ENCODE measurements at regions not wholly inside any gene's neighbourhood (a gene's known extent, or its start where the extent isn't known, plus 50 kb on each side); places are given as distances from the start of the nearest gene placed in this dataset.

DNA sequence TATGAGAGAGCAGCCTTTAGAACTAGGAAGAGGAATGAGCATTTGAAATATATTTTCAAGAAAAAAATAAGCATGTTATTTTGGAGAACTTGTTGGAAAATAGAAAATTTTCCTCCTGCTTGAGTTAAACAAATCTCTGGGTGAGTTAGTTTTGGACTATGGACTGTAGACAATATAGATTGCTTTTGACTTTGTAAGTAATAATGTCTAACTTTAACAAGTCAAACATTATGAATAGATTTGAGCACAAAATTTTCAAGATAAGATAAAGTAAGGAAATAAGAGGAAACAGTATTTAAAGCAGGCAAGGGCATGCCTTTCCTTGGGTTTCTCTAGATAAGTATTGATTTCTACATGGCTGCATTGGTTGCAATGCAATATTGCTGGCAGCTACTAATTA lies 360.8 kb downstream of the LMO4 start:
- H3K27ac ChIP-seq (ENCODE audit: low read depth, low read length, severe bottlenecking) = no peak overlapping the region
- no peaks in the 10 kb centered on the region for H3K36me3 ChIP-seq (ENCODE audit: control insufficient read depth, insufficient read depth, low read length)

DNA sequence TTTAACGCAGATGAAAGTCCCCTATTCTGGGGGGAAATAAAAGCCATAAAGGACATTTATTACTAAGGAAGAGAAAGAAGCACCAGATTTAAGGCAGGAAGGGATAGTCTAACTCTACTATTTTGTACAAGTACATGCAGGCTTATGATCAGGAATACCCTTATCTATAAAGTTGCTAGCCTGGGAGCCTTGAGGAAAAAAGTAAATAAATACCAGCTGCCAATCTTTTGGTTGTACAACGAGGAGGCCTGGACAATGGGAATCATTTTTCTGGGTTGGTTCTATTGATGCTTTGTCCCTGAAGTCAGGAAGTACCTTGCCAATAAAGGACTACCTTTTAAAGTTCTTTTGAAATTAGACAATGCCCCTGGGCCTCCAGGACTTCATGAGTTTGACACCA lies 367.8 kb downstream of the LMO4 start:
- H3K27ac ChIP-seq (ENCODE audit: low read depth, low read length, severe bottlenecking) = no peak overlapping the region
- no peaks in the 10 kb centered on the region for H3K36me3 ChIP-seq (ENCODE audit: control insufficient read depth, insufficient read depth, low read length)
- no peaks in the 10 kb centered on the region for H3K9me3 ChIP-seq (ENCODE audit: control insufficient read depth, low read length)
- WGBS, 2 experiments (ENCODE audit: insufficient coverage in 2 of 2) = 89% methylated on average over 1 of the region's 2 CpGs; no CpG with 5 or more reads in 1 of the 2 experiments
- H3K4me3 ChIP-seq (ENCODE audit: extremely low read depth, insufficient read depth, low read length, poor library complexity, severe bottlenecking) = no peak overlapping the region
- no peaks in the 10 kb centered on the region for H3K4me1 ChIP-seq (ENCODE audit: control insufficient read depth, insufficient read depth, low read length, poor library complexity, severe bottlenecking)

More for the DNA sequence above, 360.8 kb downstream of the LMO4 start:
- no peak overlapping the region for H3K4me3 ChIP-seq (ENCODE audit: extremely low read depth, insufficient read depth, low read length, poor library complexity, severe bottlenecking)
- H3K9me3 ChIP-seq (ENCODE audit: control insufficient read depth, low read length) = no peaks in the 10 kb centered on the region
- H3K4me1 ChIP-seq (ENCODE audit: control insufficient read depth, insufficient read depth, low read length, poor library complexity, severe bottlenecking) = peaks cover 5% of the 10 kb centered on the region

DNA sequence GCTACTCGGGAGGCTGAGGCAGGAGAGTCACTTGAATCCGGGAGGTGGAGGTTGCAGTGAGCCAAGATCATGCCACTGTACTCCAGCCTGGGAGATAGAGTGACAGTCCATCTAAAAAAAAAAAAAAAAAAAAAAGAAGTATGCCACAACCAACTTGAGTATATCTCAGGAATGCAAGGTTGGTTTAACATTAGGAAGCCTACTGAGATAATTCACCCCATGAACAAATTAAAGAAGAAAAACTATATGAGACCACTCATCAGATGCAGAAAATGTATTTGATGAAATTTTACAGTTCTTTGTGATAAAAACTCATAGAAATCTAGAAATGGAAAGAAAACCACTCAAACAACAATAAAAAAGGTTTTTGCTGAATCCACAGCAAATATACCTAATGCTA lies 373.8 kb downstream of the LMO4 start:
- no peak overlapping the region for H3K27ac ChIP-seq (ENCODE audit: low read depth, low read length, severe bottlenecking)
- WGBS, 2 experiments (ENCODE audit: insufficient coverage in 2 of 2) = 90% methylated on average over 2 of the region's 2 CpGs; no CpG with 5 or more reads in 1 of the 2 experiments
- H3K36me3 ChIP-seq (ENCODE audit: control insufficient read depth, insufficient read depth, low read length) = no peaks in the 10 kb centered on the region
- H3K4me1 ChIP-seq (ENCODE audit: control insufficient read depth, insufficient read depth, low read length, poor library complexity, severe bottlenecking) = no peaks in the 10 kb centered on the region
- H3K9me3 ChIP-seq (ENCODE audit: control insufficient read depth, low read length) = no peaks in the 10 kb centered on the region
- H3K4me3 ChIP-seq (ENCODE audit: extremely low read depth, insufficient read depth, low read length, poor library complexity, severe bottlenecking) = no peak overlapping the region

DNA sequence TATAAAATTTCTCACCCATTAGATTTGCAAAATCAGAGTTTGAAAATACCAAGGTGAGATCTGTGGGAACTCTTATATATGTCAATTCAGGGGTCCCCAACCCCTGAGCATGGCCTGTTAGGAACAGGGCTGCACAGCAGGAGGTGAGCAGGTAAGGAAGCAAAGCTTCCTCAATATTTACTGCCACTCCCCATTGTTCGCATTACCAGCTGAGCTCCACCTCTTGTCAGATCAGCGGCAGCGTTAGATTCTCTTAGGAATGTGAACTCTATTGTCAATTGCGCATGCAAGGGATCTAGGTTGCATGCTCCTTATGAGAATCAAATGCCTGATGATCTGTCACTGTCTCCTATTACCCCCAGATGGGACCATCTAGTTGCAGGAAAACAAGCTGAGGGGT lies 376.6 kb downstream of the LMO4 start:
- WGBS, 2 experiments (ENCODE audit: insufficient coverage in 2 of 2) = 92 to 96% methylated on average over 4 of the region's 4 CpGs
- Histone ChIP-seq H3K36me3 (ENCODE audit: control insufficient read depth, insufficient read depth, low read length) (no peaks in the 10 kb centered on the region), H3K4me3 (ENCODE audit: extremely low read depth, insufficient read depth, low read length, poor library complexity, severe bottlenecking) (no peak overlapping the region), H3K27ac (ENCODE audit: low read depth, low read length, severe bottlenecking) (no peak overlapping the region), H3K9me3 (ENCODE audit: control insufficient read depth, low read length) (no peaks in the 10 kb centered on the region), H3K4me1 (ENCODE audit: control insufficient read depth, insufficient read depth, low read length, poor library complexity, severe bottlenecking) (no peaks in the 10 kb centered on the region)

DNA sequence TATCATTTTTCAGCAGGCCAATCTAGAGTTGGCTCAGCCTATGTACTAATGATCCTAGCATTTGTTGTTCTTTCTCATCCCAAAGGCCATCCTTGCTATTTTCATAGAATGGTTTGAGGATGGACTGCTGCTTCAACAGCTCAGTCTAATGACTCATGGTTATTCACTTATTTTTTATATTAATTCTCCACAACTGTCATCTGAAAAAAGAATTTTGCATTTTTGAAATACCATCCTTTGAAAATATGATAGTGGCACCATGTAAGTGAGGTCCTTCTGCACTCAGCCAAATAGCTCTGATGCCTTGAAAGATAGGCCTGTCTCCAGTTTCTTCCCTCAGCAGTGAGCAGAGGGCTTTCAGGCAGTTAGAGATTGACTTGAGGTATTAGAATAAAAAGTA lies 377.5 kb downstream of the LMO4 start:
- H3K4me1 ChIP-seq (ENCODE audit: control insufficient read depth, insufficient read depth, low read length, poor library complexity, severe bottlenecking) = no peaks in the 10 kb centered on the region
- H3K9me3 ChIP-seq (ENCODE audit: control insufficient read depth, low read length) = no peaks in the 10 kb centered on the region
- H3K4me3 ChIP-seq (ENCODE audit: extremely low read depth, insufficient read depth, low read length, poor library complexity, severe bottlenecking) = no peak overlapping the region
- no peaks in the 10 kb centered on the region for H3K36me3 ChIP-seq (ENCODE audit: control insufficient read depth, insufficient read depth, low read length)
- no peak overlapping the region for H3K27ac ChIP-seq (ENCODE audit: low read depth, low read length, severe bottlenecking)

DNA sequence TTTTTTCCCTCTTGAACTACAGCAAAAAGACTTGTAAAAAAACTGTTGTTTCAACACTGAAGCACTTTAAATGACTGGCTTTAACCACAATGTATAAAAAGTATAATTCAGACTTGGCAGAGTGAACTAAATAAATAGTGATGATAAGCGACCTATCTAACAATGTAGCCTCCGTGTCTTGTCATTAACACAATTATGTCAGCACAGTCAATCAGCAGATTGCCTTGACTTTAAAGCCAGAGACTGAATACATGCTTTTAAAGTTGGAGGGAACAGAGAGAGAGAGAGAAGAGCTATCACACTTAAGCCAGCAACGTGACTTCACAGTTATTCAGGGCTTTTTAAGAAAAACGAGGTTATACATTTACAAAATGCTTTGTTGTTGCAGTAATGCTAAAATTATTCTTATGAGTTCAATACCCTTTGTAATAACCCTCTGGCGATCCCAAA lies 378.1 kb downstream of the LMO4 start:
- H3K27ac ChIP-seq (ENCODE audit: low read depth, low read length, severe bottlenecking) = no peak overlapping the region
- WGBS, 2 experiments (ENCODE audit: insufficient coverage in 2 of 2) = 87% methylated on average over 3 of the region's 5 CpGs; no CpG with 5 or more reads in 1 of the 2 experiments
- no peaks in the 10 kb centered on the region for H3K9me3 ChIP-seq (ENCODE audit: control insufficient read depth, low read length)
- H3K4me1 ChIP-seq (ENCODE audit: control insufficient read depth, insufficient read depth, low read length, poor library complexity, severe bottlenecking) = no peaks in the 10 kb centered on the region
- no peaks in the 10 kb centered on the region for H3K36me3 ChIP-seq (ENCODE audit: control insufficient read depth, insufficient read depth, low read length)
- H3K4me3 ChIP-seq (ENCODE audit: extremely low read depth, insufficient read depth, low read length, poor library complexity, severe bottlenecking) = no peak overlapping the region

DNA sequence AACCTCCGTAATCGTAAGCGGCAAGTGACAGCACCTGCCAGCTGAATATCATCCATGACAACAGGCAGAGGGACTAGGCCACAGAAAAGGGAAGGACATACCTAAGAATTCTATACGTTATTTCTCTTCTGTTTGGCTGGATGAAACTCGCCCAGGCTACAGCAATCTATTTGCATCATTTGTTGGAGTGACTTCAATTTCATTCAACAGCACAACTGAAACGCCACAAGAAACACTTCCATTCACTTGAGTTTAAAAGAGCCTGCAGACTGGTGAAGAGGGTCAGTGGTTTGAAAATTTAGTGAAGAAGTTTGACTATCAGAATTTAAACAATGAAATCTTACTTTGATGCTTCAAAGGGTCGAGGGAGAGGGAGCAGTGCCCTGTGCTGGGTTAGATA lies 378.7 kb downstream of the LMO4 start:
- Histone ChIP-seq H3K36me3 (ENCODE audit: control insufficient read depth, insufficient read depth, low read length) (no peaks in the 10 kb centered on the region), H3K27ac (ENCODE audit: low read depth, low read length, severe bottlenecking) (no peak overlapping the region), H3K4me3 (ENCODE audit: extremely low read depth, insufficient read depth, low read length, poor library complexity, severe bottlenecking) (no peak overlapping the region), H3K4me1 (ENCODE audit: control insufficient read depth, insufficient read depth, low read length, poor library complexity, severe bottlenecking) (peaks cover 3% of the 10 kb centered on the region), H3K9me3 (ENCODE audit: control insufficient read depth, low read length) (no peaks in the 10 kb centered on the region)
- WGBS, 2 experiments (ENCODE audit: insufficient coverage in 2 of 2) = 86 to 100% methylated on average over 3 of the region's 7 CpGs

DNA sequence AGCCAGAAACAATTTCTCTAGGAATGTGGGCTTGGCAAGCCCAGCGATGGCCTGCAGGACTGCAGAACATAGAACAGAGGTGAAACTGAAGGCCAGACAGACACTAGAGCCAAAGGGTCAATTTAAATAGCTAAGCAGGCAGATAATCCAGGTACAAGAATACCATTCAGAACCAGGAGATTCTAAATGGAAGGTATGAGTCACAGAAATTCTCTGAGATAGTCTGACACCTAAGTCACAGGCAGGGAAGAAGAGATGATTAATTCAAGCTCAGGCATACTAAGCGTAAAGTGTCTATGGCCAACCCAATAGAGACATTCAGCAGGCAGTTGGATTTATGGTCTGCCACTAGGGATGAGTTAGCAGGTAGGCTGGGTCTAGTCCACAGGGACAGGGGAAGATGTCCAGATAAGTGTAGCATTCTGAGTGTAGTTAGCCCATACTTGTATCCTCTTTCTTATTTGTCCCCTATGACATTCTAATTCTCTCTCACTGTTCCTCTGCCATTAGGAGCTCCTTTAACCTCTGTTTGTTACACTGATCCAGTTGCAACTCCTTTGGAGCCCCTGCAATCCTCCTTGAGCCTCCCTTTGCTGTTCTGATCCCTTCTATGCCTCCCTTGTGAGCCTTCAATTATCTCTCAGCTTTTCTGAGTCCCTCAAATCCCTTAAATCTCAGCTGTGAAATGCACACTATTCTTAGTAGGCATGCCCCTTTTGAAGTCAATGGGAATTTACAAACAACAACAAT lies 383.8 kb downstream of the LMO4 start:
- H3K27ac ChIP-seq (ENCODE audit: low read depth, low read length, severe bottlenecking) = peak overlapping the region; percentile 55
- 100% methylated on average over 1 of the region's 2 CpGs for WGBS, 2 experiments (ENCODE audit: insufficient coverage in 2 of 2)
- H3K9me3 ChIP-seq (ENCODE audit: control insufficient read depth, low read length) = no peaks in the 10 kb centered on the region
- no peak overlapping the region for H3K4me3 ChIP-seq (ENCODE audit: extremely low read depth, insufficient read depth, low read length, poor library complexity, severe bottlenecking)
- peaks cover 3% of the 10 kb centered on the region for H3K4me1 ChIP-seq (ENCODE audit: control insufficient read depth, insufficient read depth, low read length, poor library complexity, severe bottlenecking)
- no peaks in the 10 kb centered on the region for H3K36me3 ChIP-seq (ENCODE audit: control insufficient read depth, insufficient read depth, low read length)

DNA sequence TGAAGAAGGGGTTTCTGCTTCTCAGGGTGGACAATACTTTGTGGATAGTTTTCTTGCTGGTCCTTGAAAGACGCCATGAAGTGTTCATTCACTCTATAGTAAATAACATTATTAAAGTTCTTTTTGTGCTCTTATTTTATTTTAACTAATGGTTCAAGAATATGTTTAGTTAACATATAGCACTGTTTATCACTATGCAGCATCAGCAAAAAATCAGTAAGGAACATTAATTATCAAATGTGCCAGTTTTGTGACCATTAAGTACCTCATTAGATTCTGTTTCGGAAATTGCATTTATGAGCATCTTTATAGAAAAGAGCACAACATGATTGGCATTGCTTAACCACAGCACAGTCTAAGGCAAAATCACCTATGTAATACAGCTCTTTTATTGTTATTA lies 385.6 kb downstream of the LMO4 start:
- Histone ChIP-seq H3K27ac (ENCODE audit: low read depth, low read length, severe bottlenecking) (no peak overlapping the region), H3K4me3 (ENCODE audit: extremely low read depth, insufficient read depth, low read length, poor library complexity, severe bottlenecking) (no peak overlapping the region), H3K36me3 (ENCODE audit: control insufficient read depth, insufficient read depth, low read length) (no peaks in the 10 kb centered on the region), H3K9me3 (ENCODE audit: control insufficient read depth, low read length) (no peaks in the 10 kb centered on the region), H3K4me1 (ENCODE audit: control insufficient read depth, insufficient read depth, low read length, poor library complexity, severe bottlenecking) (peaks cover 3% of the 10 kb centered on the region)
- 89 to 100% methylated on average over 1 of the region's 2 CpGs for WGBS, 2 experiments (ENCODE audit: insufficient coverage in 2 of 2)

DNA sequence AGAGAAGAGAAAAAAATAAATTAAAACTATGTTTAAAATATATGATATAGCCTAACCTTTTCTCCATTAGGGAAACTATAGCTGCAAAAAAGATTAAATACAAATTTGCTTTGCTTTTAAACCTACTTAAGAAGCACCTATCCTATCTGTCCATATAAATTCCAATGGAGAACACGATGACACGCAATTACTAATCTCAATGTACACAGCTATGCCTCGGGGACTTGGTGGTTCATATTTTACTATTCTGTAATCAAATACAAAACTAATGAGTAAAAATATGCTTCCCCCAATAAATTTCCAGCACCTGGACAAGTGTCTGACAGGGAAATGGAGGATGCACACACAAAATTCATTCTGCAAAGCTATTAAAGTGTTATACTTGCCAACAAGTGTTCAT lies 386.4 kb downstream of the LMO4 start:
- Histone ChIP-seq H3K36me3 (ENCODE audit: control insufficient read depth, insufficient read depth, low read length) (no peaks in the 10 kb centered on the region), H3K9me3 (ENCODE audit: control insufficient read depth, low read length) (no peaks in the 10 kb centered on the region), H3K27ac (ENCODE audit: low read depth, low read length, severe bottlenecking) (no peak overlapping the region), H3K4me1 (ENCODE audit: control insufficient read depth, insufficient read depth, low read length, poor library complexity, severe bottlenecking) (peaks cover 3% of the 10 kb centered on the region), H3K4me3 (ENCODE audit: extremely low read depth, insufficient read depth, low read length, poor library complexity, severe bottlenecking) (no peak overlapping the region)
- whole genome bisulfite sequencing, 2 experiments (ENCODE audit: insufficient coverage in 2 of 2) = 85 to 100% methylated on average over 1 to 2 of the region's 3 CpGs

DNA sequence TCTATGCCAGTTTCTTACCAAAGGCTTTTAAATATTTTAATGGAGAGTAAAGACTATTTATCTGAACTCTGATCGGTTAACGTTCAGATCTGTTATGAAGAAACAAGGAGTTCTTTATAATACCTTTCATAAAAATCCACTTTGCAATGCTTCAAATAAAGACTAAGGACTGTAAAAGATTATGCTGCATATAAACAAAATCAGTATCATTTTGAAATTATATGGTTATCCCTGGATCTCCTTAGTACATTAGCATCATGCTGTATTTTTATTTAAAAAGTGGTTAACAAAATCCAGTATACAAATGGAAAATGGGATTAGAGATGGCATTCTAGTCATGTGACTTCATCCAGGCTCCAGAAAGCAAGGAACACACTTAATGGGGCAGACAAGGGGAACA lies 386.8 kb downstream of the LMO4 start:
- WGBS, 2 experiments (ENCODE audit: insufficient coverage in 2 of 2) = no CpG with 5 or more reads among the region's 2 CpGs
- Histone ChIP-seq H3K36me3 (ENCODE audit: control insufficient read depth, insufficient read depth, low read length) (no peaks in the 10 kb centered on the region), H3K9me3 (ENCODE audit: control insufficient read depth, low read length) (no peaks in the 10 kb centered on the region), H3K4me1 (ENCODE audit: control insufficient read depth, insufficient read depth, low read length, poor library complexity, severe bottlenecking) (peaks cover 3% of the 10 kb centered on the region), H3K27ac (ENCODE audit: low read depth, low read length, severe bottlenecking) (no peak overlapping the region), H3K4me3 (ENCODE audit: extremely low read depth, insufficient read depth, low read length, poor library complexity, severe bottlenecking) (no peak overlapping the region)

Measured in mesodermal cell (in vitro differentiated cells).